Activated naive CD4-positive, alpha-beta T cell treated with anti-CD3 and anti-CD28 coated beads for 36 hours (primary cell): ENCODE measurements at regions not wholly inside any gene's neighbourhood (a gene's known extent, or its start where the extent isn't known, plus 50 kb on each side); places are given as distances from the start of the nearest gene placed in this dataset.
"Not testable (repeated sequence)": the region's sequence is repeated elsewhere in the genome, so short reads cannot be mapped to it uniquely, and the experiment has no call there.

Experiments used
- CTCF ChIA-PET: fragments of 350-600 bp; sonication (Branson Sonifier 250); formaldehyde crosslinking; loops from one replicate; lab custom pipeline; 2021; ENCODE audit warnings: antibody characterized with exemption; lab: Charles Lee
- DNase-seq: peaks from one replicate; pipeline ENCODE4 v3.0.0-alpha.2; 2020
- H3K27ac Mint-ChIP-seq: one replicate; pipeline ENCODE4 v1.8.0; 2021; ENCODE audit warnings: mild to moderate bottlenecking, mixed read lengths
- H3K27me3 Mint-ChIP-seq: one replicate; pipeline ENCODE4 v1.8.0; 2021; ENCODE audit warnings: low read depth, mixed read lengths
- H3K36me3 Mint-ChIP-seq: one replicate; pipeline ENCODE4 v1.8.0; 2021; ENCODE audit warnings: low read depth, mixed read lengths
- H3K4me1 Mint-ChIP-seq: one replicate; pipeline ENCODE4 v1.8.0; 2021; ENCODE audit warnings: low read depth, mixed read lengths
- H3K4me3 Mint-ChIP-seq: one replicate; pipeline ENCODE4 v1.8.0; 2021; ENCODE audit warnings: mild to moderate bottlenecking, moderate library complexity, mixed read lengths
- H3K9me3 Mint-ChIP-seq: one replicate; pipeline ENCODE4 v1.8.0; 2021; ENCODE audit warnings: mixed read lengths
- intact Hi-C: fragments of 100-400 bp; cut with micrococcal nuclease; formaldehyde crosslinking; loops from one replicate; pipeline ENCODE4 v1.15.1; 2023

DNA sequence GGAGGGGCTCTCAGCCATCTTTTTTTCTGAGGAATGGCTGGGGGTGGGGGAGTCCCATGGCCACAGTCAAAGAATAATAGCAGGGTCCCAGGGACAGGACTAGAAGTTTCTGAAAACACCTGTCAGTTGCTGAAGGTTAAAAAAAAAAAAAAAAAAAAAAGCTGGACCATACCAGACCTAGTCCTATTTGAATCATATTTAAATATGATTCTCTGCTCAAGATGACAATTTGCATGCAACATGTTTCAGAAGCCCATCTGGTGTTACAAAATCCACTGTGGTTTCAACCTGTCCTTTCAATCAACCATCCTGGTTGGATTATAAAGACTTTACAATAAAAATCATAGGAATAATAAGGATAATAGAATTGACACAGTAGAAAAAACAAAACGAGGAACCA is 153.7 kb downstream of the TENT5C start:
- Mint-ChIP-seq H3K27ac (no peak overlapping the region), H3K36me3 (no peaks in the 10 kb centered on the region), H3K27me3 (peaks cover 11% of the 10 kb centered on the region), H3K4me1 (peaks cover 8% of the 10 kb centered on the region), H3K4me3 (no peak overlapping the region), H3K9me3 (no peaks in the 10 kb centered on the region)
- intact Hi-C loops = loop anchor here (2.0 to 10.0 kb wide), 5 partner anchors 49 to 692 kb away; partner anchors contain the start of gene MAN1A2
- CTCF ChIA-PET = interaction anchor here (0.6 to 8.3 kb wide), 13 partner anchors 9 to 523 kb away, joined by 3 to 244 read pairs (median 6); no protein-coding TSS in a partner anchor
- DNase-seq = no peak

DNA sequence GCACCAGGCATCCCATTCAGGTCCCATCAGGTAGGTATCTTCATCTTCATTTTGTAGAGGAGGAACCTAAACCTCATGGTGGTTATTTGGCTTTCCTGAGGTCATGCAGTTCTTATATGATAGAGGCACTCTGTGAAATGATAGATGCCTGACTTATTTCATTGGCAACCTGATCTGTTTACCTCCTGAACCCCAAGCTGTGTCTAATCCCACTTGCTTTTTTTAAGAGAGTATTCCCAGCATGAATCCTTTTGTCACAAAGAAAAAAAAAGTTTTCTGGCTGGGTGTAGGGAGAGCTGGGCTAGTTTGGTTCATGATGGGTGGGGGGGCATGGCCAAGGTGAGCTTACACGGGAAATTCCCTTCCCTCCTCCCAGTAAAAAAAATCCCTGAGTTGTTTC is 154.2 kb downstream of the TENT5C start:
- H3K27ac Mint-ChIP-seq = no peak overlapping the region
- intact Hi-C loops = no loop called here
- H3K9me3 Mint-ChIP-seq = no peaks in the 10 kb centered on the region
- H3K27me3 Mint-ChIP-seq = peaks cover 12% of the 10 kb centered on the region
- no peak for DNase-seq
- H3K36me3 Mint-ChIP-seq = no peaks in the 10 kb centered on the region
- no peak overlapping the region for H3K4me3 Mint-ChIP-seq
- CTCF ChIA-PET = interaction anchor here (0.6 to 8.3 kb wide), 7 partner anchors 22 to 524 kb away, joined by 3 to 244 read pairs (median 4); no protein-coding TSS in a partner anchor
- H3K4me1 Mint-ChIP-seq = peaks cover 8% of the 10 kb centered on the region

DNA sequence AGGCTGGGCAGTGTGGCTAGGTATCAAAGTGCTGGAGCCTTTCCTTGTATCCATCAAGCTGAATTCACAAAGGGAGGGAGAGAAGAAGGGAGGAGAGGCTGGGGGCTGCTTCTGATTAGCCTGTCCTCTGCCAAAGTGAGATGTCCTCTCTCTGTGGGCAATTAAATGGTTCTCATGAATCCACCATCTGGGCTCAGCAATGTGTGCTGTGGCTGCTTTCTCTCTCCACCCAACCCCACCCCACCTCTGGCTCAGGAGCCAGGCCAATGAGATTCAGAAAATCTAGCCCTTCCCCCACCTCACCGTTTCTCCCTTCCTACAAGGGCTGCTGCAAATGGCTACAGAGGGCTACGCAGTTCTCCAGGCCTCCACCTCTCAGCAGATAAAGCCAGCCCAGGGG is 154.6 kb downstream of the TENT5C start:
- Mint-ChIP-seq H3K27me3 (peaks cover 12% of the 10 kb centered on the region), H3K4me1 (peaks cover 8% of the 10 kb centered on the region), H3K36me3 (no peaks in the 10 kb centered on the region), H3K4me3 (no peak overlapping the region), H3K27ac (no peak overlapping the region), H3K9me3 (no peaks in the 10 kb centered on the region)
- CTCF ChIA-PET = interaction anchor here (0.6 to 4.7 kb wide), 8 partner anchors 22 to 387 kb away, joined by 3 to 41 read pairs (median 4); no protein-coding TSS in a partner anchor
- intact Hi-C loops = no loop called here
- no peak for DNase-seq

DNA sequence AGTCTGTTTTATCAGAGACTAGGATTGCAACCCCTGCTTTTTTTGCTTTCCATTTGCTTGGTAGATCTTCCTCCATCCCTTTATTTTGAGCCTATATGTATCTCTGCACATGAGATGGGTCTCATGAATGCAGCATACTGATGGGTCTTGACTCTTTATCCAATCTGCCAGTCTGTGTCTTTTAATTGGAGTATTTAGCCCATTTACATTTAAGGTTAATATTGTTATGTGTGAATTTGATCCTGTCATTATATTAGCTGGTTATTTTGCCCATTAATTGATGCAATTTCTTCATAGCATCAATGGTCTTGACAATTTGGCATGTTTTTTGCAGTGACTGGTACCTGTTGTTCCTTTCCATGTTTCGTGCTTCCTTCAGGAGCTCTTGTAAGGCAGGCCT is 161.7 kb downstream of the GDAP2 start:
- intact Hi-C loops, DNase-seq: not testable (repeated sequence)
- CTCF ChIA-PET = interaction anchor here (1.8 kb wide), 1 partner anchor 9 kb away, joined by 12 read pairs; no protein-coding TSS in a partner anchor

DNA sequence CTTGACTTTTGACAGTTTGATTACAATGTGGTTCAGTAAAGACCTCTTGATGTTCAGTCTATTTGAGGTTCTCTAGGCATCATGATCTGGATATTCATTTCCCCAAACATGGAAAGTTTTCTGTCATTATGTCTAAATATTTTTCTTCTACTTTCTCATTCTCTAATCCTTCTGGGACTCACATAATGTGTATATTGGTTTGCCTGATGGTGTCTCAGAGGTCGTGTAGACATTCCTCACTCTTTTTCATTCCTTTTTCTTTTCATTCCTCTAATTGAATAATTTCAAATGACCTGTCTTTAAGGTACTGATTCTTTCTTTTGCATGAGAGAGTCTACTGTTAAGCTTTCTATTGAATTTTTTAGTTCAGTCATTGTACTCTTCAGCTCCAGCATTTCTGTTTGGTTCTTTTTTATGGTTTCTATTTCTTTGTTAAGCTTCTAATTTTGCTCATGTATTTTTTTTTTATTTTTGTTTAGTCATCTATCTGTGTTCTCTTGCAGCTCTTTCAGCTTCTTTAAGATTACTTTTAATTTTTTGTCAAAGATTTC is 158.4 kb downstream of the GDAP2 start:
- intact Hi-C loops = no loop called here
- Mint-ChIP-seq H3K27me3 (peaks cover 12% of the 10 kb centered on the region), H3K9me3 (peaks cover 14% of the 10 kb centered on the region), H3K27ac (no peak overlapping the region), H3K36me3 (peaks cover 8% of the 10 kb centered on the region), H3K4me1 (no peaks in the 10 kb centered on the region), H3K4me3 (no peak overlapping the region)
- DNase-seq = no peak
- CTCF ChIA-PET = no interaction called here

More for the DNA sequence above, 161.7 kb downstream of the GDAP2 start:
- H3K27me3 Mint-ChIP-seq, H3K27ac Mint-ChIP-seq, H3K4me1 Mint-ChIP-seq, H3K4me3 Mint-ChIP-seq, H3K36me3 Mint-ChIP-seq: not testable (repeated sequence)
- H3K9me3 Mint-ChIP-seq = peaks cover 14% of the 10 kb centered on the region

DNA sequence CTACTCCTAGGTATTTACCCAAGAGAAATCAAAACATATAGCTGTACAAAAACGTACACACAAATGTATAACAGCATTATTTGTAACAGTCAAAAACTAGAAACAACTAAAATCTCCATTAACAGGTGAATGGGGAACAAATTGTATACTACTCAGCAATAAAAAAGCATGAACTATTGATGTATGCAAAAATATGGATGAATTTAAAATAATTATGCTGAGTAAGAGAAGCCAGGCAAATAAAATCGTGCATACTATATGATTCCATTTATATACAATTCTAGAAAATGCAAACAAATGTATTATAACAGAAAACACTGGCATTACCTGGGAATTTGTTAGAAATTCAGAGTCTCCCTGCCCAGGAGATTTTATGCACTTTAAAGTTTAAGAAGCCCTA is 150.1 kb downstream of the GDAP2 start:
- no peak for DNase-seq
- no peak overlapping the region for H3K27ac Mint-ChIP-seq
- CTCF ChIA-PET = no interaction called here
- H3K27me3 Mint-ChIP-seq = peaks cover 3% of the 10 kb centered on the region
- intact Hi-C loops = no loop called here
- no peaks in the 10 kb centered on the region for H3K36me3 Mint-ChIP-seq
- no peaks in the 10 kb centered on the region for H3K9me3 Mint-ChIP-seq
- H3K4me1 Mint-ChIP-seq = no peaks in the 10 kb centered on the region
- no peak overlapping the region for H3K4me3 Mint-ChIP-seq

DNA sequence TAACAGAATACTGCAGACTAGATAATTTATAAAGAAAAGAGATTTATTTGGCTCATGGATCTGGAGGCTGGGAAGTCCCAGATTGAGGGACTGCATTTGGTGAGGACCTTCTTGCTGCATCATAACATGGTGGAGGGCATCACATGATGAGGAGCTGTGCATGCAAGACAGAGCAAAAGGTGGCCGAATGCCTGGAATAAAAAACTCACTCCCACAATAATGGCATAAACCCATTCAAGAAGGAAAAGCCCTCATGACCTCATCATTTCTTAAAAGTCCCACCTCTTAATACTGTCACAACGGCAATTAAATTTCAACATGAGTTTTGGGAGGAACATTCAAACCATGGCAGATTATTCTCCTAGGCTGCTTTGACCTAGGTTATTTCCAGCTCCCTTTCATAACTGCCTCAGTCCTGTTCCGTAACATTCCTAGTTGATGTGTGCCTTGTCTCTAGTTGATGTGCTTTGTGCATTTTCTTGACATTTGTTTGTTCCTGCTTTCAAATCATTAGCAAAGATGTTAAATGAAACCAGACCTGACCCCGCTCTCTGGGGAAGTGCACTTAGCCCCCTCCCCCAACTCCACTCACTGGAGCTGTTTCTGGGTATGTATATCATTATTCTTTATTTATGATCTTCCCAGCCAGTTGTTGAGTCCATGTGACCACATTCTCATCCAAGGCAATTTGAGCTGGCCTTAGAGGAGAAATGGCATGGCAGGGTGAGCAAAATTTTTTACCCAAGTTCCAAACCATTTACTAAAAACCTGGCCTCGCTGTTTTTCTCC is 148.5 kb downstream of the GDAP2 start:
- CTCF ChIA-PET = interaction anchor here (0.6 kb wide), 1 partner anchor 26 kb away, joined by 3 read pairs; no protein-coding TSS in a partner anchor
- no peaks in the 10 kb centered on the region for H3K9me3 Mint-ChIP-seq

DNA sequence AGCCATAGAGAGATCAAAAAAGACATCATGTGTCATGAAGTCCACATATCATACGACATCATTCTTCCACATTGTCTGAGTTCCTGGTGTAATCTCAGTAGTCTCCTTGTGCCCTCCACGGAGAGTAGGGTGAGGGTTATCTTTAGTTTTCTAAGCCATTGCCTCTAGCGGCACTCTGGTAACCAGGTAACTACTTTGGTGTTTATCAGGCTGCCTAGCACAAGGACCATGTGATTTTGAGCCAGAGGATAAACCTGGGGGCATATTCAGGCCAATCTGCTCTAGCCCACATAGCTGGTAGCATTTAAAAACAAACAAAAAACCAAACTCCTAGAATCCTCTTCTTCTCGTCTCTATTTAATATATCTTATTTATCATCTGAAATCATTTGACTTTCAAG is 147.4 kb downstream of the GDAP2 start:
- H3K9me3 Mint-ChIP-seq = no peaks in the 10 kb centered on the region
- peaks cover 3% of the 10 kb centered on the region for H3K4me1 Mint-ChIP-seq
- no peak overlapping the region for H3K4me3 Mint-ChIP-seq
- intact Hi-C loops = no loop called here
- no peaks in the 10 kb centered on the region for H3K36me3 Mint-ChIP-seq
- DNase-seq = no peak
- CTCF ChIA-PET = interaction anchor here (0.6 to 0.9 kb wide), 2 partner anchors 22 to 269 kb away, joined by 3 to 4 read pairs; no protein-coding TSS in a partner anchor
- H3K27ac Mint-ChIP-seq = no peak overlapping the region
- peaks cover 5% of the 10 kb centered on the region for H3K27me3 Mint-ChIP-seq

More for the DNA sequence above, 148.5 kb downstream of the GDAP2 start:
- no peak overlapping the region for H3K4me3 Mint-ChIP-seq
- H3K4me1 Mint-ChIP-seq = peaks cover 3% of the 10 kb centered on the region
- intact Hi-C loops = no loop called here
- H3K27ac Mint-ChIP-seq = no peak overlapping the region
- no peaks in the 10 kb centered on the region for H3K36me3 Mint-ChIP-seq
- peaks cover 3% of the 10 kb centered on the region for H3K27me3 Mint-ChIP-seq
- no peak for DNase-seq

DNA sequence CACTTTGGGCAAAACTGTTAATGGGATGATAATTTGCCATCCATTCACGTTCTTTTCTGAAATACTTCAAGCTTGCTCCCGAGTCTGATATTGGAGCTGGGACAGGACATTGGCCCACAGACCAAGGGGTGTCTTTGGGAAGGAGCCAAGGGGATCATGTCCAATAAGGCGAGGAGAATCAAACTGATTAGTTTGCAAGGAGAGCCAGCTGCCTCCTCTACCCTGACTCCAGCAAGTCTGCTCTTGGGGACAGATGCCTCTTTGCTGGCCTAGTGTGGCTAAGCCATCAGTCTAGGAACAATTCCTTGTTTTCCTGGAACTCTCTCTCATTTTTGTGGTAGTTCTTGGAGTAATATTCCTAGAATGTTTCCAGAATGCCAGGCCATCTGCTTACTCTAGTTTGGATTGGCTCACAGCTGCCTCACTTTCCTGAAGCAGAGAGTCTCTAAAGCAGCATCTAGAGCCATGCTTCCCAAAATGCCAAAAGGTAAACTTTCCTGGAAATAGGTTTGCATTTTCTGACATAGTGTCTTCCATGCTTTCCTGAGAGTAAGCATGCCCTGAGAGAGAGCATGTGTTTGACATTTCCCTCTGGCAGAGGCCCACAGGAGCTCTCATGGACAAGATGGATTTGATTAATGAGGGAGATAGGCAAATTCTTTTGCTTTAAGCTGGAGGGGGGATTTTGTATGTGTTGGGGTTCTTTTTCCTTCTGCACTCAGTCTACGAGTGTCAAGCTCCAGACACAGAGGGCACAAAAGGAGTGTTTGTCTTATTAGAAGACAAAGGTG is 145.6 kb downstream of the GDAP2 start:
- intact Hi-C loops = no loop called here
- Mint-ChIP-seq H3K4me3 (no peak overlapping the region), H3K36me3 (no peaks in the 10 kb centered on the region), H3K27me3 (peaks cover 5% of the 10 kb centered on the region), H3K27ac (no peak overlapping the region), H3K4me1 (peaks cover 3% of the 10 kb centered on the region), H3K9me3 (no peaks in the 10 kb centered on the region)
- DNase-seq = no peak
- CTCF ChIA-PET = no interaction called here

DNA sequence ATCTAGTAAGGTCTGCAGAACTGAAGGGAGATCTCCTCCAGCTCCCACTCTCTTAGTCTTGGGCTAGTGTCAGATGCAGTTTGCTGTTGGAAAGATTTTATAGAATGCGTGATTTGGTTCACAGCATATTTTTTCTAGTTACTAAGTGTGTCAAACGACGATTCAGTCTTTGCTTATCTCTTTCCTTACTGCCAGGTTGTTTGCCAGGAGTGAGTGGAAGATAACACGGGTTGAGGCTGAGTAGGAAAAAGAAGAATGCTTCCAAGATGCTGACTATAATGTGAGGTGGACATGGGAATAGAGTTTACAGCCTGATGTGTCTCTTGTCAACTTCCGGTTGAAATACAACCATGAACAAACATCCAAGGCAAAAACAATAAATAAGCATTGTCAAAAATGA is 141.4 kb downstream of the GDAP2 start:
- no peak overlapping the region for H3K27ac Mint-ChIP-seq
- intact Hi-C loops = no loop called here
- peaks cover 3% of the 10 kb centered on the region for H3K4me1 Mint-ChIP-seq
- no peak for DNase-seq
- H3K36me3 Mint-ChIP-seq = no peaks in the 10 kb centered on the region
- H3K27me3 Mint-ChIP-seq = peaks cover 6% of the 10 kb centered on the region
- no peak overlapping the region for H3K4me3 Mint-ChIP-seq
- no peaks in the 10 kb centered on the region for H3K9me3 Mint-ChIP-seq
- CTCF ChIA-PET = no interaction called here

DNA sequence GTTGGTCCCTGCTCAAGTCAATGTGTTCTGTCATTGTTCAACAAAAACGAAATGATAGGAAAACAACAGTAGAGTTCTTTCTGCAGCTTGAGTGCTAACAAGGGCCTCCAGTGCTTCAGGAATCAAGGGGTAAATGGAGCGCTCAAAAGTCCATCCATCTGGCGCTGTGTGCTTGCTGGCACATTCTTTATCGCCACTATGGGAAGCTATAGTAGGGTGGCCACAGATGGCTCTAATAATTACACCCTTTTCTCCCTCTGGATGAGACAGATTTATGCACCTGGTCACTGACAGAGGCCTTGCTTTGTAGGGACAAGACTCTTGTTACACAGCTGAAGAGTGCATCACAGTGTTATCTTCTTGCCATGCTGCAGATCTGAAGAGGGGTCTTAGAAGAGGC is 136.0 kb downstream of the GDAP2 start:
- peaks cover 5% of the 10 kb centered on the region for H3K27me3 Mint-ChIP-seq
- intact Hi-C loops = no loop called here
- H3K4me1 Mint-ChIP-seq = no peaks in the 10 kb centered on the region
- H3K27ac Mint-ChIP-seq = no peak overlapping the region
- H3K9me3 Mint-ChIP-seq = no peaks in the 10 kb centered on the region
- H3K4me3 Mint-ChIP-seq = no peak overlapping the region
- CTCF ChIA-PET = no interaction called here
- no peaks in the 10 kb centered on the region for H3K36me3 Mint-ChIP-seq
- no peak for DNase-seq

DNA sequence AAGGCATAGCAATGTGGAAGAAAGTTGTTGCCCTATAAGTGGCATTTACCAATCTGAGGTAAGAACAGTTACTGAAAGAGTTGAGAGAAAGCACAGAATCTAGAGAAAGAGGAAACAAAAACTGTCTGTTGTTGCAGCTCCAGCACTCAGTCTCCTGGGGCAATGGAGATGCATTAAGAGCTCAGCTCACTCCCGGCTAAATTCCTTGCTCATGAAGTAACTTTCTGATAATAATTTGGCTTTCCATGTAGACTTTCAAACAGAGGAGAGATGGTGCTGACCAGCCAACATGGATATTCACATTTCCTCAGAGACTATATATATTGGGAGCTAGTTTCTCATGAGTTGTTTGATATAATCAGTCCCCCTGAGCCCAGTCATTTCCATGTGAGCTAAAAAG is 135.3 kb downstream of the GDAP2 start:
- H3K4me3 Mint-ChIP-seq = no peak overlapping the region
- H3K27me3 Mint-ChIP-seq = peaks cover 7% of the 10 kb centered on the region
- H3K36me3 Mint-ChIP-seq = no peaks in the 10 kb centered on the region
- no peak overlapping the region for H3K27ac Mint-ChIP-seq
- DNase-seq = no peak
- no peaks in the 10 kb centered on the region for H3K9me3 Mint-ChIP-seq
- H3K4me1 Mint-ChIP-seq = no peaks in the 10 kb centered on the region
- CTCF ChIA-PET = interaction anchor here (0.8 kb wide), 1 partner anchor 259 kb away, joined by 4 read pairs; no protein-coding TSS in a partner anchor
- intact Hi-C loops = no loop called here
